HG03565 (cell line): ENCODE measurements at regions not wholly inside any gene's neighbourhood (a gene's known extent, or its start where the extent isn't known, plus 50 kb on each side); places are given as distances from the start of the nearest gene placed in this dataset.

ENCODE experiments used
- ATAC-seq: cut with Tn5 transposase; IDR thresholded peaks from one replicate; pipeline ENCODE4 v1.9.1; 2021; ENCODE audit warnings: mild to moderate bottlenecking, moderate library complexity; ENCODE audit not compliant: unreplicated experiment

DNA sequence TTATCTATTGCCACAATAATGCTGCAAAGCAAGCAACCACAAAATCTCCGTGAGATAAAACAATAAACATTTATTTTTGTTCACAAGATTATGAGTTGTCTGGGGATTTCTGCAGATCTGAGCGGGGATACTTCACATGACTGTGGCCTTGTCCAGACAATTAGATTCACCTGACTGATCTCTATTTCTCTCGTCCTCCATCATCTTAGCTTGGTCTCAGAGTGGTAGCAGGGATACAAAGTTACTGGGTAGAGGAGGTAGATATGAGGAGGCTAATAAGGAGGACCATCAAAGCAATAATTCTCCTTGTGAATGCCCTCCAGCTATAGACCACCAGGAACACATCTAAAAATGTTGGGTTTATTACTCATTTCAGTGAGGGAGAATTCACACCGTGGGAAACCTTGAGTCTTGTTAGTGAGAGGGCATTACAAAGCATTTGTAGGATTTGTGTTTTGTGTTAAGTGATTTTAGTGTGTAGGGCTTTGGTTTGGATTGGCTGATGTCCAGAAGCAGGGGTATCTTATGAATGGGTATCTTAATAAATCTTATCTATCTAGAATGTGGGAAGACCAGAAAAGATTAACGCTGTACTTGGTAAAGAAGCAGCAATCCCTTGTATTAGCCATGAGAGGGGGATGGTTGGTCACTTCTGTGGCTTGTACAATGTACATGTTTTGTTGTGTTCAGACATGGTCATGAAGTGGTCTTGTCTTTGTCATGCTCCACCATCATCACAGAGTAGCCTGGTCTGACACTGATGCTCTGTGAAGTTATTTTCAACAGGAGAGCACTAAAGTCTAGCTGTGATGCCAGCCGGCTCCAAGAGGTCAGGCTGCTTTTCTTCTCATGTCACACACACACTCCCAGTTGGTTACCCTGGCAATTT is 287.6 kb upstream of the STT3B start:
- ATAC-seq: no peak

DNA sequence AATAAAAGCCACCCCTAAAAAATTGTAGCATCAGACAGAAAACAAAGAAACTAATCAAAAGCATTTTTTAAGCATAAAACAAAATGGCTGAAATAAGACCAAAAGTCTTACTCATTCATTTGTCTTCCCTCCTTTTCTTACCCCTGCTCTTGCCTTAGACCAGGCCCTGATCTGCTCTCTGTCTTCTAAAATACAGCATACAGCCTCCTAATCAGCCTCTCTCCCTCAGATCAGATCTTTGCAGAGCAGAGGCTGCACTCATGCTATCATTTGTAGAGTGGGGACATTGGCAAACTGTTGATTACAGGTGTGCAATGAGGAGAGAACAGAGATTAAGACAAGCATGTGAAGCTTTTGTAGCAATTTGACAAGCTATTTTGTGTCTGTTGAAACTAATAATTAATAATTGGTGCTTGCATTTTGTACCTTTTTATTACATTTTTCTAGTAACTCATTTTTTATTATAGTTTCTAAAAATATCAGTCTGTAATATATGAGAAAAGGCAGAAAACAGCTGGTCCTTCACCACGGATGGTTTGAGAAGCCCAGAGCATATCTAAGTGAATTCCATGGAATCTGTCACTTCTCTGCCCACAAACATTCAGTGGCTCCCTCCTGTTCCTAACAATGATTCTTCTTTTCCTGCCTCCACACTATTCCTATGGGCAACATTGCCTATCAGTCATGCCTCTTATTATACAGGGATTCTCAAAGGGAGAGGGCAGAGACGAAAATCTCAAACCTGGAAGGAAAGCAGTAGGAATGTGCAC is 286.2 kb upstream of the STT3B start:
- no peak for ATAC-seq

DNA sequence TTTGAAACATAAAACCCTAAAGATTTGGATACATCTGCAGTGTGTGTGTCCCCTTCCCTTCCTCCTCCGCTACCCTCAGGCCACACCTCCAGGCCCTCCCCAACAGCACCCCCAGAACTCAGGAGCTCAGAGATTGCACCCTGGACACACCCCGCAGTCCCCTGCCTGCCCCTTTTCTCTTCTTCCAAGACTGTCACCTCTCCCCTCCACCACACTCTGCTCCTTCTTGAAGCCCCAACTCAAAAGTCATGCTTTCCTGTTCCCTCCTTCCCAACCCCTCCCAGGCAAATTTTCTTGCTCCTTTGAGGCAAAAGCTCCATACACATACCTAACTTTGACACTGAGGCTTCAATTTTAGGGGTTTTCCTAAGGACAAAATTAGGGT is 285.7 kb upstream of the STT3B start:
- no peak for ATAC-seq

DNA sequence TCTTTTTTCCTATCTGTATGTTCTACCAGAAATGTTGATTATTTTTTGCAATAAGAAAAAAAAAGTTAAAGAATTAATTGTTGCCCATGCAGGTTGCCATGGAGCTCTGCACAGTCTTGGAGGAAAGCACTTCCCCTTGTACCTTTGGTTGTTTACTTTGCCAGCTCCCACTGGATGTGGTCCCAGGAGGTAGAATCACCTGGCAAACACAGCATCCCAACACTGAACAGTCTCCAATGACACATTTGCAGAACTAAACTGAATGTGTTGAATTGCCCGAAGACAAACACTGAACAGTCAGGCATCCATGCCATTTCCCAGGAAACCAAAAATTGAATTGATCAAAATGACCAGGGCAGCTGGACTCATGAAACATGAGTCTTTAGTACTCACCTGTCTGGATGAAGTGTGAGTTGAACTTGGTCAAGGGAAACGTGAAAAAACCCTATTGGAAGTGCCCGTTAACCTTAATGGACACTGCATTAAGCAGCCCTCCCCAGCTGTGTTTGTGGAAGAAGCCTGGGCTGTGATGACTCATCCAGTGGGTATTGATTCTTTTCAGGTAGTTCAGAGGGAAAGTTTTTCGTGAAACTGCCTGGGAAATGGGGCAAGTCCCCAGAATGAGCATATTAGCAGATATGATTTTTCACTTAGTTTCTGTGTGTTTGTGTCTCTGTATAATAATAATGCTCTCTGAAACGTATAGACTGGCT is 284.7 kb upstream of the STT3B start:
- ATAC-seq: peak; percentile 32

DNA sequence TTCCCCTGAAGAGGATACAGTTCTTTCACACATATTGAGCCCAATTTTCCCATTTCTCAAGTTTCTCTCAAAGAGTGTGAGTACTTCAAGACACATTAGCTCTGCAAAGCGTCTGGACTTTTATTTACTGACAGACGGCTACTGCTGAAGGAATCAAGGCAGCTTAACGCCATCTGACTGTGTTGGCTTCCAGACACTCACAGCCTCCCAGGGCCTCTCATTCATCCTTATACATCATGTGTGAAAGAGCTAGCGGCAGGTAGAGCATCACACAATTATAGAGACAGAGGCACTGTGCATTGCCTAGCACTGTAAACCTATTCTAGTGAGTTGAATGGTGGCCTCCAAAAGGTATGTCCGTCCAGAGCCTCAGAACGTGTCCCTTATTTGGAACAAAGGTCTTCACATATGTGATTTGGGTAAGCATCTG is 284.1 kb upstream of the STT3B start:
- no peak for ATAC-seq

DNA sequence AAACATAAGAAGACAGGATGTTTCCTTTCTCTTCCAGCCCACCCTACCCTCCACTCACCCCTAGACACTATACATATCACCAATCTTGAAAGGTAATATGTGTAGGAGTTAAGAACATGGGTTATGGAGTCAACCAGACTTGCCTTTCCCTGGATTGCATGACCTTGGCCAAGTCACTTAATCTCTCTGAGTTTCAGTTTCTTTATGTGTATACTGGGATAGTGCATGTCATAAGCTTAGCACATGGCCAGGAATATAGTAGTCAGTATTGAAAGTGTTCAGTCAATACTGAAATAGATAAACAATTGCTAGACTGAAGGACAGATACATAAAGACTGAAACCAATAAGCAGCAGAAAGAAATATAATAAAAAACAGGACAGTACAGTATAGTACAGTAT is 283.2 kb upstream of the STT3B start:
- ATAC-seq: no peak

DNA sequence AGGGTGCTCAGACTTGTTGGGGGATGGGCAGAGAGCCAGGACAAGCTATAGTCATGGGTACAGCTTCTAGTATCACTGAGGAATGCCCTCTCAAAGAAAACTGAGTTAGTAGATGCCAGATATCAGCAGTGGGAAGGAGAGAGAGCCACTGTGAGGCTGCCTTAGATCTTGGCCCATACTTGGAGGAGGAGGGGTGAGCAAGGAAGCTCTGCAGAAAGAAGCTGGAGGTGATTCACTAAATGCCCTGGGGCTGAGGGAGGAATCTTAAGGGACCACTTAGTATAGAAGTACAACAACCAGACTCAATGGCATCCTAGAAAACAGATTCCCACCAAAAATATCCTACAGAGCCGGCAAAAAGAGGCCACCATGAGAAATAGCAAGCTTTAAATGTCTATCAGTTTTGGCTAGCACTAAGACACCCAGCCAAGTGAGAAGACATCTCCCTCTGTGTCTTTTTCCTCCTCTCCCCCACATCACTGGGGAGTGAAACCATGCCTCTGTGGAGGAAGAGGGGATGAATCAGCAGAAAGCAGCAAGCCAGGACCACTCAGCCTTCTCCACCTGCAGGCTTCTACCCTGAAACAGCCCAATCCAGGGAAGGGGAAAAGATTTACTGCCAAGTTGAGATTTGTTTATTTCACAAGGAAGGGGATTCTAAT is 282.5 kb upstream of the STT3B start:
- ATAC-seq: no peak

DNA sequence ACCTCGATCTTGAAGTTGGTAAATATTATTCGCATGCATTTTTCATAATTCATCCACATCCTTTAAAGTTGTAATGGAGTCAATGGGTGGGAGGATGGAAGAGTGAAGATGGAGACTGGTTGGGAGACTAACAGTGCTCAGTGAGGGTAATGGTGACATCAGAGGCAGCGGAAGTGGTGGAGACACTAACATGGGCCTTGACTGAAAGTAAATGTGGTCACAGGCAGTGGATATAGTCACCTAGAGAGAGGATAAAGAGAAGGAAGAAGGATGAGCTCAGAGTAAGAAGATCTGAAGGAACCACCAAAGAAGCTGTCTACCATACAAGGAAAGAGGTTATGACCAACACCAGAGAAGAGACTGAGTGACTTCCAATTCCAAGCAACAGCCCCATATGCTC is 281.6 kb upstream of the STT3B start:
- no peak for ATAC-seq

DNA sequence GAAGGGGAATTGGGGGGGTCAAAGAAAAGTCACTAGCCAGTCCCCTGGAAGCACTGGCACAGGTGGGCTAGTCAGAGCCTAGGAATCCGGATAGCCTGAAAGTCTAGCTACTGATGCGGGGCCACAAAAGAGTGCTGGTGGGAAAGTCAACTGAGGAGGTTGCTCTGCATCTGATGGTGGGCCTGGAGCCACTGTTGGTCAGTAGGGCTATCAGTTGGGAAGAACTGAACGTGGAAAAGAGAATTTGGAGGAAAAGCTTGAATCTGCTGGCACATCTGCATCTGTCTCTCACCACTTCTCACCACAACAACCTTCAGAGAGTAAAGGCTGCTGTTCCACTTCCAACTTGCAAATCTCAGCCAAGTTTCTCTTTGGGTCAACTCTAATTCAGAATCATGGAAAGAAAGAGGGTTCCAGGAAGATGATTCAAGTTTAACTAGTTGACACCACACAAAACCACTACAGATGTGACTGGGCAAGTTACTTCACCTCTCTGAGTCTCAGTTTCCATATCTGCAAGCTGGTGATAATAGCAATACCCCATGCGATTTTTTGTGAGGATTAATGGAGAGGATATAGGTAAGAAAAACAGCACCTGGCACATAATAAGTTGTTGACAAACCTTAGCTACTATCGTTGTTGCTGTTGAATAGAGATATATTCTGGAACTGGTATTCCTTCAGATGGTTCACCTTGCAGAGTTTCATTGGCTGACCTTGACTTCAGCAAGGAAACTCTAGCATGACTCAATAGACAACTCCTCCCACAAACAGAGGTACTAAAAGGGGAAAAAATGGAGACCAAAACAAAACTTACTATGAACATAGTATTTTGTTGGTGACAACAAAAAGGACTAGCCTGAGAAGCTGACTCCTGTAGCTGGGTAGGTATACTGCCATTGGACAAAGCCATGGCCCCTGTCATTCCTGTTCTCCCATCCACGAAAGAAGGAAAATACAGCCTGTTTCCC is 280.2 kb upstream of the STT3B start:
- peak; percentile 30 for ATAC-seq

DNA sequence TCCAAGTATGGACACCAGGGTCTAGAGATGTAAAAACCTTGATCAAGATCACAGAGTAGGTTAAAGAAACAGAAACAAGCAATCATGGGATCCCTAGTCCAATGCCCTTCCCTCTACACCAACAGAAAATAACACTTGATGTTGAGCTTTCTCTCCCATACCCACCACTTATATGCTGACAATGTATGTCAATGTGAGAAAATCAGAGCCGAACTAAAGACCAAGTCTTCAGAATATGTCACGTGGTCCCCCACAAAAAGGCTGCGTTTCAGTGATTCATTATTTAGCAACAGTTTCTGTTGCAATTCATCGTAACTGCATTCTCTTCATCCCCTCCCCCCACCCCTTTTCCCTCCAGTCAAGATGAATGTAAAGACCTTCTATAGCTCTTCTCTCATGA is 278.9 kb upstream of the STT3B start:
- no peak for ATAC-seq

DNA sequence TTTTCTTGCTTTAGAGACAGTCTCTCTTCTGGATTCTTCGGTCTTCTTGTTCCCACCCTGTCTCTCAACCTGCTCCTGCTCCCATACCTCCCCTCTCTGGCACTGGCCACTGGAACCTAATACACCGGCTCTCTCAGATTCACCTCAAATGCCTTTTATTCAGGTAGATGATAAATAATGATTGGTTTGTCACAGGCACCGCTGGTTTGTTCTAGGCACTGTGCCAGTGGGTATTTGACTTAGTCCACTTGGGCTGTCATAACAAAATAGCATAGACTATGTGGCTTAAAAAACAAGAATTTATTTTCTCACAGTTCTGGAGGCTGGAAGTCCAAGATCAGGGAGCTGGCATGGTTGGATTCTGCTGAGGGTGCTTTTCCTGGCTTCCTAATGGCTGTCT is 278.2 kb upstream of the STT3B start:
- ATAC-seq: no peak

DNA sequence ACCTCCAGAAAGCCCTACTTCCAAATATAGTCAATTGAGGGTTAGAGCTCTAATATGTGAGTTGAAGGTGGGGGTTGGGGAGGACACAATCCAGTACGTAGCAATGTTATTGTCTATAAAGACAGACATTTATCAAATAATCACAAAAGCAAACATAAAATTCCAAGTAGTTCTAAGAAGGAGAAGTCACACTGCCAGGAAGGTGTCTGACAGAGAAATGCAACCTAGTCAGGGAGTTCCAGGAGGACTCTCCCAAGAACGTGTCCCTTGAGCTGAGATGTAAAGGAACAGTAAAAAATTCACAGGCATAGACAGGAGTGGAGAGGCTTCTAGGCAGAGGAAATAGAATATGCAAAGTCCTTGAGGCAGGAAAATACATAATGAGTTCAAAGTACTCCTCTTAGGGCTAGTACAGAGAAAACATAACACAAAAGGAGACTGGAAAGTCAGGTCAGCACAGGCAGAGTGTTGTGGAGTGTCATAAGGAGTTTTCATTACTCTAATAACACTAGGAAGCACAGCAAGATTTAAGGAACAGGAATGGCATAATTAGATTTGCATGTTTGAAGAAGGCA is 277.6 kb upstream of the STT3B start:
- ATAC-seq: no peak

DNA sequence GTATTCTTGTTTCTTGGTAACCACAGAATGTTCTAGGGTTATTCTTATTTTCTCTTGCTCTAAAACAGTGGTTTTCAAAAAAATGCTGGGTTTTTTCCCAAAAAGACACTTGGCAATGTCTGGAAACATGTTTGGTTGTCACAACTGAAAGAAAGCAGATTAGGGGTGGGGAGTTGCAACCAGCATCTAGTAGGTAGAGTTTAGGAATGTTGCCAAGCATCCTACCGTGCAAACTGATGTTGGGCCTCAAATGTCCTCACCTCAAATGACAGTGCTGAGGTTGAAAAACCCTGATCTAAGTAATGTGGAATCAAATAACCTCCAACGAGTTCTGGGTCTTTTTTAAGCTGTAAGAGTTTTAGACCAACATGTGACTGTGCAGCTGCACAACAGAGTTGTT is 270.5 kb upstream of the STT3B start:
- ATAC-seq: no peak

DNA sequence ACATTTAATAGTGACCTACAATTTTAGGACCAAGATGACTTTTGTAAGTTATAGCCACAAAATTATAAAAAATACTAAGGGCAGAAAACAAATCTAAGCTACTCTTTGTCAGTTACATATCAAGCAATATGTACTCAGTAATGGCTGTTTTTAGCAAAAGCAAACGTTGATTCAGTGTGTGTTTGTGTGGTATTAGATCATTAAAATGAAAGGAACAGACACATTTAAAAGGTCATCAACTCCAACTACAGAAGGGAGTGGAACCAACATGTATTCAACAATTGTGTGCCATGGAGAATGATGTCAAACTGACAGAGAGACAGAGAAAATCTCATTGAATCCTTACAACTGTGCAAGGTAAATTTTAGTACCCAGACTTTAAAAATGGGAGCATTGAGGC is 268.8 kb upstream of the STT3B start:
- ATAC-seq: no peak

DNA sequence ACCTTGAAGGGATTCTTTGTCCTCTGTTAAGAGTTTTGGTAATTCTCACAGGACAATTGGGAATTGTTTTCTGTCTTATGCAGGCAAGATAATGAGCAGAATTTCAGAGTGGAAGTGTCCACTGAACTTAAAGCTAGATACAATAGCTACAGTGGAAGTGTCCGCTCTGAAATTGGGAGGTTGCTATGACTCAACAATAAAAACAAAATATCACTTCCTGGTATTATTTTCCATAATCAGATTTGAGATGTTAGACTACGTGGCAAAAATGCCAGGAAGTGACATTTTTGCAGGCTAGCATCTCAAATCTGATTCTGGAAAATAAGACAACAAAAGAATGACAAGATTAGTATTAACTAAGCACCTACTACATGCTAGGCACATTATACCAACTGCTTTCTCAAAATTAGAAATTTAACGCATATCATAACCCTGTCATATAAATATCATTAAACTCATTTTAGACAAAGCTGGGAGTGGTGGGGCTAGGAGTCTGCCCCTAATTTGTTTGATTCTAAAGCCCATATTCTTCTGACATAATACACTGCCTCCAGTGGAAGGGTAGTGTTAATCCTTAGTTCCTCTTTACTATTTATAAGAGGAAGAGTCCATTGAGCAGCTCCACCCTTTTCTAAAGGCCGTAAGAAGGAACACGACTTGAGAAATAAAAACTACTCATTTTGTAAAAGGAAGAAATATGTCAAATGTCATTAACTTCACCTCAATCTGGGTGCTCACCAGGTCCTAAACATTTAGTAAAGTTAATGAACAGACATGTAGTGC is 266.9 kb upstream of the STT3B start:
- no peak for ATAC-seq

DNA sequence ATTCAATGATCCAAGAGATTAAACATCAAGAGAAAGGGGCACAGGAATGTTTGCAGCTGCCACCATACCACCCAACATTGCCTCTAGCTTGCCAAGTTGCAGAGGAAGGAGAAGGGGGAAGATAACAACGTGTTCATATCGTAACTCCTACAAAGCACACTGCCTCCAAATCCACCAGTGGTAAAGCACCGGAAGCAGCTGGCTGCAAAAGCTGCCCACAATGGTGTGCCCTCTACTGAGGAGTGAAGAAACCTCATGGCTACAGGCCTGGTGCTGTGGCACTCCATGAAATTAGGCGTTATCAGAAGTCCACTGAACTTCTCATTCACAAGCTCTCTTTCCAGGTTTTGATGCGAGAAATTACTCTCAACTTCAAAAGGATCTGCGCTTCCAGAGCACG is 263.9 kb upstream of the STT3B start:
- ATAC-seq: no peak

DNA sequence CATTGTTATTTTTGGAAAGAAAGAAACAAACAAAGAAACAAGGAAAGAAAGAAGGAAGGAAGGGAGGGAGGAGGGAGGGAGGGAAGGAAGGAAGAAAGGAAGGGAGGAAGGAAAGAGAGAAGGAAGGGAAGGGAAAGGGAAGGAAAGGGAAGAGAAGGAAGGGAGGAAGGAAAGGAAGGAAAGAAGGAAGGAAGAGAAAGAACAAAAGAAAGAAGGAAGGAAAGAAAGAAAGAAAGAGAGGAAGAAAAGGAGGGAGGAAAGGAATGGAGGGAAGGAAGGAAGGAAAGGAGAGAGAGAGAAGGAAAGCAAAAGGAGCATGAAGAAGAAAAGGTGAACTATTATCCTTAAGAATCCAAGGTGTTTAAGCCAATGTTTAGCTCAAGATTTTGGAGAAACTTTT is 262.7 kb upstream of the STT3B start:
- ATAC-seq: no peak

DNA sequence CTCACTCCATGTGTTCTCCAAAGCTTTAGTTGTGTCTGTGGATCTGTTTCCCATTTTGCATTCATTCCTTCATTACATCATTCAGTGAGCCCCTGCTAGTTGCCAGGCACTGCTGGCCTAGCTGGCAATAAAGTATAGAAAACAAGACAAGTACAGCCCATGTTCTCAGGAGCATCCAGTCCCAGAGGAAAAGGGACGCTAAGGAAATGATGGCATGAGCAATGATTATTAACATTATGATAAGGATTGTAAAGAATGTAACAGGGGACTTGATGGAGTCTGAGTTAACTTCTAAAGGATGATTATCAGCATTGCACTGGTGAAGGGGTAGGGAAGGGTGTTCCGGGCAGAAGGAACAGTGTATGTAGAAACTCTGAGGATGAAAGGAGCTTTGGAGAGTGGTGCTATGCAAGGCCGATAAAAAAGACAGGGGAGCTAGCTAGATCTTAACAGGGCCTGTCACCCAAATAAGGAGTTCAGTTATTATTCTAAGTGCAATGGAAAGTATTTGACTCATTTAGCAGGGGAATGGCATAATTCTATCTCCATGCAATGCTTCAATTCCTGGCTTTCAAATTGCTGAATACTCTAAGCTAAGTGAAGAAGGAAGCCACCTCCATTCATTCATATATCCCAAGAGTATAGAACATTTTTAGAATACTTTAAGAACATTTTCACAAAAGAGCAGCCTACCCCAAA is 258.2 kb upstream of the STT3B start:
- ATAC-seq: no peak
